Right cardiac atrium (tissue), 5 donors: ENCODE measurements at regions not wholly inside any gene's neighbourhood (a gene's known extent, or its start where the extent isn't known, plus 50 kb on each side); places are given as distances from the start of the nearest gene placed in this dataset.

Experiments
- ATAC-seq, 2 donors: fragments of 200-7000 bp; cut with Tn5 transposase; one replicate each; pipeline versions ENCODE4 v1.8.0 to v1.9.1; 2020; ENCODE audit warnings: moderate library complexity in 2 of 2, mild to moderate bottlenecking in 1 of 2
- DNase-seq, 3 donors: peaks; one replicate each; pipeline ENCODE4 v3.0.0-alpha.2; 2020
- H3K27ac ChIP-seq: one replicate; pipeline ENCODE4 v1.5.1; 2013; ENCODE audit warnings: mild to moderate bottlenecking, low read length, control low read depth, moderate library complexity
- H3K27me3 ChIP-seq: one replicate; pipeline ENCODE4 v1.6.1; 2013; ENCODE audit not compliant: control insufficient read depth, insufficient read depth
- H3K4me1 ChIP-seq: one replicate; pipeline ENCODE4 v1.6.1; 2013; ENCODE audit warnings: low read length; ENCODE audit not compliant: control insufficient read depth, insufficient read depth
- H3K4me3 ChIP-seq: one replicate; pipeline ENCODE4 v1.5.1; 2013; ENCODE audit warnings: low read length, control low read depth
- H3K9me3 ChIP-seq: one replicate; pipeline ENCODE4 v1.6.1; 2013; ENCODE audit warnings: low read length; ENCODE audit not compliant: control insufficient read depth
- WGBS: extraction: QIAGEN DNeasy Blood & Tissue Kit; methylation state at CpG from one replicate; pipeline ENCODE4 v1.1.7; 2013; 5-methylcytosine and 5-hydroxymethylcytosine counted together
- intact Hi-C, 4 donors: fragments of 100-400 bp; cut with DNase I; formaldehyde crosslinking; loops; one replicate each; pipeline versions ENCODE4 v1.11.0 to v1.14.0; 2022 to 2023
- donor health status: healthy with polysubstance abuse.
- donor health status: DM: no; HTN: yes; CAD: no.
- donor health status: DM: no; HTN: no; CAD: no.
- donor health status: DM: no; HTN: yes; CAD: no; lungs with severe emphysema.
- donor health status: DM: yes; HTN: yes; CAD: no.

- intact Hi-C loops = no loop called here
- Histone ChIP-seq H3K4me1 (peaks cover 3% of the 10 kb centered on the region), H3K4me3 (no peak overlapping the region), H3K9me3 (no peaks in the 10 kb centered on the region), H3K27me3 (no peaks in the 10 kb centered on the region), H3K27ac (peak overlapping the region; percentile 21)
- WGBS = 89% methylated on average over 2 of the region's 2 CpGs
- DNase-seq (no peak), ATAC-seq (peak in 1 of 2 donors; percentile 4)
These were observed 92.8 kb downstream of the HNRNPLL start for GRCh38 chr2:38509947-38510326.

GRCh38 chr2:38509314-38509946, 93.3 kb downstream of the HNRNPLL start:
- no peaks in the 10 kb centered on the region for H3K27me3 ChIP-seq
- no peak overlapping the region for H3K4me3 ChIP-seq
- intact Hi-C loops = no loop called here
- peaks cover 3% of the 10 kb centered on the region for H3K4me1 ChIP-seq
- DNase-seq (no peak), ATAC-seq (peak in 1 of 2 donors; percentile 45)
- 59% methylated on average over 5 of the region's 5 CpGs for WGBS
- peak overlapping the region; percentile 21 for H3K27ac ChIP-seq
- H3K9me3 ChIP-seq = no peaks in the 10 kb centered on the region

GRCh38 chr2:38508311-38509039, 94.3 kb downstream of the HNRNPLL start:
- Histone ChIP-seq H3K27me3 (no peaks in the 10 kb centered on the region), H3K4me1 (peaks cover 3% of the 10 kb centered on the region), H3K9me3 (no peaks in the 10 kb centered on the region), H3K27ac (no peak overlapping the region), H3K4me3 (no peak overlapping the region)
- peak; percentile 74 to 77 for ATAC-seq
- 20% methylated on average over 10 of the region's 10 CpGs for WGBS
- DNase-seq = peak; percentile 89 to 95 (median 91)
- intact Hi-C loops = no loop called here

GRCh38 chr2:38507712-38508111, 95.0 kb downstream of the HNRNPLL start:
- H3K27me3 ChIP-seq = no peaks in the 10 kb centered on the region
- peaks cover 3% of the 10 kb centered on the region for H3K4me1 ChIP-seq
- H3K4me3 ChIP-seq = no peak overlapping the region
- intact Hi-C loops = no loop called here
- no peak overlapping the region for H3K27ac ChIP-seq
- ATAC-seq = no peak
- no peak for DNase-seq
- 97% methylated on average over 1 of the region's 1 CpG for WGBS
- no peaks in the 10 kb centered on the region for H3K9me3 ChIP-seq

- DNase-seq (peak; percentile 60 to 64 (median 64)), ATAC-seq (peak; percentile 85 to 89)
- Histone ChIP-seq H3K4me1 (peaks cover 3% of the 10 kb centered on the region), H3K27ac (peak overlapping the region; percentile 17), H3K27me3 (no peaks in the 10 kb centered on the region), H3K4me3 (no peak overlapping the region), H3K9me3 (no peaks in the 10 kb centered on the region)
- intact Hi-C loops = no loop called here
- 44% methylated on average over 3 of the region's 3 CpGs for WGBS
These were observed 96.9 kb downstream of the HNRNPLL start for GRCh38 chr2:38505779-38506178.

GRCh38 chr2:38504169-38504568, 98.6 kb downstream of the HNRNPLL start:
- Histone ChIP-seq H3K4me1 (peaks cover 9% of the 10 kb centered on the region), H3K27ac (no peak overlapping the region), H3K4me3 (no peak overlapping the region), H3K9me3 (no peaks in the 10 kb centered on the region), H3K27me3 (no peaks in the 10 kb centered on the region)
- intact Hi-C loops = no loop called here
- no peak for ATAC-seq
- 87% methylated on average over 3 of the region's 3 CpGs for WGBS
- no peak for DNase-seq

- peaks cover 8% of the 10 kb centered on the region for H3K4me1 ChIP-seq
- ATAC-seq (no peak), DNase-seq (no peak)
- H3K27ac ChIP-seq = no peak overlapping the region
- H3K4me3 ChIP-seq = no peak overlapping the region
- no peaks in the 10 kb centered on the region for H3K9me3 ChIP-seq
- H3K27me3 ChIP-seq = no peaks in the 10 kb centered on the region
- 82% methylated on average over 1 of the region's 1 CpG for WGBS
- intact Hi-C loops = no loop called here
These were observed 100.6 kb downstream of the HNRNPLL start for GRCh38 chr2:38502107-38502506.

- Histone ChIP-seq H3K4me3 (no peak overlapping the region), H3K4me1 (peaks cover 11% of the 10 kb centered on the region), H3K27ac (no peak overlapping the region), H3K27me3 (no peaks in the 10 kb centered on the region), H3K9me3 (no peaks in the 10 kb centered on the region)
- DNase-seq (no peak), ATAC-seq (no peak)
- WGBS = 77% methylated on average over 12 of the region's 12 CpGs
- intact Hi-C loops = no loop called here
These were observed 102.5 kb downstream of the HNRNPLL start for GRCh38 chr2:38500283-38500634.

GRCh38 chr2:38499548-38500282, 103.0 kb downstream of the HNRNPLL start:
- Histone ChIP-seq H3K9me3 (no peaks in the 10 kb centered on the region), H3K27ac (no peak overlapping the region), H3K27me3 (no peaks in the 10 kb centered on the region), H3K4me3 (no peak overlapping the region), H3K4me1 (peaks cover 11% of the 10 kb centered on the region)
- 58% methylated on average over 9 of the region's 9 CpGs for WGBS
- DNase-seq = no peak
- intact Hi-C loops = no loop called here
- ATAC-seq = peak; percentile 17 to 25

- H3K4me1 ChIP-seq = peaks cover 11% of the 10 kb centered on the region
- WGBS = 55% methylated on average over 3 of the region's 3 CpGs
- peak; percentile 15 to 35 for ATAC-seq
- H3K27ac ChIP-seq = no peak overlapping the region
- DNase-seq = peak; percentile 28 to 64 (median 59)
- H3K9me3 ChIP-seq = no peaks in the 10 kb centered on the region
- H3K27me3 ChIP-seq = no peaks in the 10 kb centered on the region
- intact Hi-C loops = no loop called here
- no peak overlapping the region for H3K4me3 ChIP-seq
These were observed 104.7 kb downstream of the HNRNPLL start for GRCh38 chr2:38498045-38498481.

- Histone ChIP-seq H3K4me3 (no peak overlapping the region), H3K9me3 (no peaks in the 10 kb centered on the region), H3K27ac (no peak overlapping the region), H3K27me3 (no peaks in the 10 kb centered on the region), H3K4me1 (peaks cover 11% of the 10 kb centered on the region)
- ATAC-seq (no peak), DNase-seq (no peak)
- intact Hi-C loops = no loop called here
- 92% methylated on average over 3 of the region's 3 CpGs for WGBS
These were observed 105.1 kb downstream of the HNRNPLL start for GRCh38 chr2:38497670-38498037.
